Muscle layer of duodenum (tissue), 2 donors: ENCODE measurements at regions not wholly inside any gene's neighbourhood (a gene's known extent, or its start where the extent isn't known, plus 50 kb on each side); places are given as distances from the start of the nearest gene placed in this dataset.

ENCODE experiments used
- H3K27ac ChIP-seq: one replicate; pipeline ENCODE4 v1.7.0; 2013; ENCODE audit warnings: mild to moderate bottlenecking, low read length
- H3K27me3 ChIP-seq: one replicate; pipeline ENCODE4 v1.7.0; 2013; ENCODE audit warnings: low read depth, mild to moderate bottlenecking, control low read depth, low read length
- H3K36me3 ChIP-seq, 2 donors: one replicate each; pipeline ENCODE4 v1.7.0; 2013; ENCODE audit warnings: low read length in 2 of 2, control low read depth in 1 of 2, mild to moderate bottlenecking in 1 of 2; ENCODE audit not compliant: insufficient read depth in 2 of 2, control insufficient read depth in 1 of 2
- H3K4me1 ChIP-seq, 2 donors: one replicate each; pipeline ENCODE4 v1.7.0; 2013; ENCODE audit warnings: low read length in 2 of 2, mild to moderate bottlenecking in 2 of 2, control low read depth in 1 of 2, moderate library complexity in 1 of 2; ENCODE audit not compliant: insufficient read depth in 2 of 2, control insufficient read depth in 1 of 2
- H3K4me3 ChIP-seq, 2 donors: one replicate each; pipeline ENCODE4 v1.7.0; 2013; ENCODE audit warnings: low read length in 2 of 2, low read depth in 1 of 2, mild to moderate bottlenecking in 1 of 2
- H3K9me3 ChIP-seq, 2 donors: one replicate each; pipeline ENCODE4 v1.7.0; 2013; ENCODE audit warnings: low read length in 2 of 2, control low read depth in 1 of 2, mild to moderate bottlenecking in 1 of 2; ENCODE audit not compliant: control insufficient read depth in 1 of 2
- donor health status: healthy.

- Histone ChIP-seq H3K9me3 (no peaks in the 10 kb centered on the region), H3K4me1 (no peaks in the 10 kb centered on the region), H3K27ac (no peak overlapping the region), H3K27me3 (no peaks in the 10 kb centered on the region), H3K4me3 (no peak overlapping the region), H3K36me3 (no peaks in the 10 kb centered on the region)
Measured at GRCh38 chr14:42533476-42533875, 926.8 kb downstream of the LRFN5 start.

GRCh38 chr14:42532194-42532593 is 925.5 kb downstream of the LRFN5 start:
- no peaks in the 10 kb centered on the region for H3K9me3 ChIP-seq
- H3K4me3 ChIP-seq, result no peak overlapping the region
- no peaks in the 10 kb centered on the region for H3K4me1 ChIP-seq
- H3K36me3 ChIP-seq, result no peaks in the 10 kb centered on the region
- no peaks in the 10 kb centered on the region for H3K27me3 ChIP-seq
- H3K27ac ChIP-seq, result no peak overlapping the region

GRCh38 chr14:42527141-42527540 is 920.5 kb downstream of the LRFN5 start:
- H3K27me3 ChIP-seq, result no peaks in the 10 kb centered on the region
- H3K4me1 ChIP-seq, result no peaks in the 10 kb centered on the region
- no peaks in the 10 kb centered on the region for H3K36me3 ChIP-seq
- H3K9me3 ChIP-seq, result no peaks in the 10 kb centered on the region
- H3K4me3 ChIP-seq, result no peak overlapping the region
- no peak overlapping the region for H3K27ac ChIP-seq

GRCh38 chr14:42523666-42524065 is 917.0 kb downstream of the LRFN5 start:
- Histone ChIP-seq H3K27me3 (no peaks in the 10 kb centered on the region), H3K36me3 (no peaks in the 10 kb centered on the region), H3K4me1 (no peaks in the 10 kb centered on the region), H3K4me3 (no peak overlapping the region), H3K9me3 (no peaks in the 10 kb centered on the region), H3K27ac (no peak overlapping the region)

- no peak overlapping the region for H3K27ac ChIP-seq
Measured at GRCh38 chr14:42517806-42518500, 911.3 kb downstream of the LRFN5 start.

GRCh38 chr14:42513837-42514236 is 907.2 kb downstream of the LRFN5 start:
- Histone ChIP-seq H3K36me3 (no peaks in the 10 kb centered on the region), H3K9me3 (no peaks in the 10 kb centered on the region), H3K4me3 (no peak overlapping the region), H3K4me1 (no peaks in the 10 kb centered on the region), H3K27ac (no peak overlapping the region), H3K27me3 (no peaks in the 10 kb centered on the region)

More at GRCh38 chr14:42517806-42518500, 911.3 kb downstream of the LRFN5 start:
- Histone ChIP-seq H3K9me3 (no peaks in the 10 kb centered on the region), H3K4me1 (no peaks in the 10 kb centered on the region), H3K36me3 (no peaks in the 10 kb centered on the region), H3K4me3 (no peak overlapping the region), H3K27me3 (no peaks in the 10 kb centered on the region)

- no peaks in the 10 kb centered on the region for H3K4me1 ChIP-seq
Measured at GRCh38 chr14:42510071-42510470, 903.4 kb downstream of the LRFN5 start.

GRCh38 chr14:42508209-42508946 is 901.7 kb downstream of the LRFN5 start:
- H3K9me3 ChIP-seq, result no peaks in the 10 kb centered on the region
- H3K4me3 ChIP-seq, result no peak overlapping the region
- no peaks in the 10 kb centered on the region for H3K36me3 ChIP-seq
- H3K4me1 ChIP-seq, result no peaks in the 10 kb centered on the region
- no peaks in the 10 kb centered on the region for H3K27me3 ChIP-seq
- no peak overlapping the region for H3K27ac ChIP-seq

More at GRCh38 chr14:42510071-42510470, 903.4 kb downstream of the LRFN5 start:
- no peaks in the 10 kb centered on the region for H3K36me3 ChIP-seq
- no peak overlapping the region for H3K4me3 ChIP-seq
- no peak overlapping the region for H3K27ac ChIP-seq
- H3K9me3 ChIP-seq, result no peaks in the 10 kb centered on the region
- no peaks in the 10 kb centered on the region for H3K27me3 ChIP-seq

GRCh38 chr14:42504433-42504832 is 897.8 kb downstream of the LRFN5 start:
- Histone ChIP-seq H3K27ac (no peak overlapping the region), H3K4me1 (no peaks in the 10 kb centered on the region), H3K36me3 (no peaks in the 10 kb centered on the region), H3K9me3 (no peaks in the 10 kb centered on the region), H3K4me3 (no peak overlapping the region), H3K27me3 (no peaks in the 10 kb centered on the region)

GRCh38 chr14:42499137-42499536 is 892.5 kb downstream of the LRFN5 start:
- H3K4me1 ChIP-seq, result no peaks in the 10 kb centered on the region

GRCh38 chr14:42490536-42490935 is 883.9 kb downstream of the LRFN5 start:
- Histone ChIP-seq H3K4me1 (no peaks in the 10 kb centered on the region), H3K4me3 (no peak overlapping the region)

More at GRCh38 chr14:42499137-42499536, 892.5 kb downstream of the LRFN5 start:
- no peak overlapping the region for H3K4me3 ChIP-seq
- H3K9me3 ChIP-seq, result no peaks in the 10 kb centered on the region
- no peaks in the 10 kb centered on the region for H3K36me3 ChIP-seq
- no peaks in the 10 kb centered on the region for H3K27me3 ChIP-seq
- no peak overlapping the region for H3K27ac ChIP-seq

More at GRCh38 chr14:42490536-42490935, 883.9 kb downstream of the LRFN5 start:
- no peak overlapping the region for H3K27ac ChIP-seq
- H3K27me3 ChIP-seq, result no peaks in the 10 kb centered on the region
- H3K36me3 ChIP-seq, result no peaks in the 10 kb centered on the region
- no peaks in the 10 kb centered on the region for H3K9me3 ChIP-seq
